ENCODE measurements at regions not wholly inside any gene's neighbourhood (a gene's known extent, or its start where the extent isn't known, plus 50 kb on each side); places are given as distances from the start of the nearest gene placed in this dataset.

- Histone ChIP-seq H4K20me1 (ENCODE audit: insufficient read depth) (no peaks in the 10 kb centered on the region), H3K4me3 (ENCODE audit: low read length) (no peak overlapping the region), H3K4me2 (ENCODE audit: low read length) (no peak overlapping the region), H3K27ac (ENCODE audit: low read length) (no peak overlapping the region), H3K27me3 (ENCODE audit: insufficient read depth, low read depth, low read length) (no peaks in the 10 kb centered on the region), H3F3A (ENCODE audit: insufficient read depth, low read length, poor library complexity, severe bottlenecking) (no peaks in the 10 kb centered on the region), H2AFZ (ENCODE audit: low read depth, low read length) (no peak overlapping the region), H3K9me3 (ENCODE audit: low read length) (no peaks in the 10 kb centered on the region), H3K36me3 (ENCODE audit: insufficient read depth, low read length) (no peaks in the 10 kb centered on the region), H3K79me2 (replicated peaks; ENCODE audit: insufficient read depth, low read length) (no peaks in the 10 kb centered on the region), H3K9ac (ENCODE audit: low read length) (no peak overlapping the region), H3K9me2 (ENCODE audit: insufficient read depth, low read length) (no peaks in the 10 kb centered on the region)
- TF ChIP-seq, protein P1, sequence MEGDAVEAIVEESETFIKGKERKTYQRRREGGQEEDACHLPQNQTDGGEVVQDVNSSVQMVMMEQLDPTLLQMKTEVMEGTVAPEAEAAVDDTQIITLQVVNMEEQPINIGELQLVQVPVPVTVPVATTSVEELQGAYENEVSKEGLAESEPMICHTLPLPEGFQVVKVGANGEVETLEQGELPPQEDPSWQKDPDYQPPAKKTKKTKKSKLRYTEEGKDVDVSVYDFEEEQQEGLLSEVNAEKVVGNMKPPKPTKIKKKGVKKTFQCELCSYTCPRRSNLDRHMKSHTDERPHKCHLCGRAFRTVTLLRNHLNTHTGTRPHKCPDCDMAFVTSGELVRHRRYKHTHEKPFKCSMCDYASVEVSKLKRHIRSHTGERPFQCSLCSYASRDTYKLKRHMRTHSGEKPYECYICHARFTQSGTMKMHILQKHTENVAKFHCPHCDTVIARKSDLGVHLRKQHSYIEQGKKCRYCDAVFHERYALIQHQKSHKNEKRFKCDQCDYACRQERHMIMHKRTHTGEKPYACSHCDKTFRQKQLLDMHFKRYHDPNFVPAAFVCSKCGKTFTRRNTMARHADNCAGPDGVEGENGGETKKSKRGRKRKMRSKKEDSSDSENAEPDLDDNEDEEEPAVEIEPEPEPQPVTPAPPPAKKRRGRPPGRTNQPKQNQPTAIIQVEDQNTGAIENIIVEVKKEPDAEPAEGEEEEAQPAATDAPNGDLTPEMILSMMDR (IDR thresholded peaks at IDR 0.05; ENCODE audit: poor library complexity, severe bottlenecking), result no peak
- TF ChIP-seq POLR2AphosphoS5 (IDR thresholded peaks at IDR 0.05), result no peak
- TF ChIP-seq RAD21 (conservative IDR thresholded peaks at IDR 0.05), result no peak
- TF ChIP-seq MXI1 (conservative IDR thresholded peaks at IDR 0.05; ENCODE audit: poor library complexity, severe bottlenecking), result no peak
These were observed 138.7 kb upstream of the SORCS1 start for GRCh38 chr10:107303203-107303602.

GRCh38 chr10:107299606-107300005 lies 135.1 kb upstream of the SORCS1 start:
- H3K27me3 ChIP-seq (ENCODE audit: insufficient read depth, low read depth, low read length), result no peaks in the 10 kb centered on the region
- H3K4me3 ChIP-seq (ENCODE audit: low read length), result no peak overlapping the region
- H3K27ac ChIP-seq (ENCODE audit: low read length), result no peak overlapping the region
- TF ChIP-seq EP300 (conservative IDR thresholded peaks at IDR 0.05; ENCODE audit: poor library complexity, severe bottlenecking) (no peak), POLR2AphosphoS5 (IDR thresholded peaks at IDR 0.05) (no peak), MXI1 (conservative IDR thresholded peaks at IDR 0.05; ENCODE audit: poor library complexity, severe bottlenecking) (no peak), TAF1 (IDR thresholded peaks at IDR 0.05; ENCODE audit: low read depth) (no peak), EZH2 (IDR thresholded peaks at IDR 0.05; ENCODE audit: borderline replicate concordance, insufficient read depth, low read length, poor library complexity, severe bottlenecking) (no peak), REST (IDR thresholded peaks at IDR 0.05; ENCODE audit: borderline replicate concordance) (no peak), SMC3 (conservative IDR thresholded peaks at IDR 0.05; ENCODE audit: poor library complexity) (no peak), RAD21 (conservative IDR thresholded peaks at IDR 0.05) (no peak)
- TF ChIP-seq, protein P1 (IDR thresholded peaks at IDR 0.05; ENCODE audit: poor library complexity, severe bottlenecking), result no peak
- no peaks in the 10 kb centered on the region for H3K9me2 ChIP-seq (ENCODE audit: insufficient read depth, low read length)
- H3K36me3 ChIP-seq (ENCODE audit: insufficient read depth, low read length), result no peaks in the 10 kb centered on the region
- no peak overlapping the region for H3K4me2 ChIP-seq (ENCODE audit: low read length)
- no peak overlapping the region for H2AFZ ChIP-seq (ENCODE audit: low read depth, low read length)
- no peaks in the 10 kb centered on the region for H3F3A ChIP-seq (ENCODE audit: insufficient read depth, low read length, poor library complexity, severe bottlenecking)
- no peaks in the 10 kb centered on the region for H3K79me2 ChIP-seq (replicated peaks; ENCODE audit: insufficient read depth, low read length)
- no peak overlapping the region for H3K9ac ChIP-seq (ENCODE audit: low read length)
- no peaks in the 10 kb centered on the region for H4K20me1 ChIP-seq (ENCODE audit: insufficient read depth)
- no peaks in the 10 kb centered on the region for H3K9me3 ChIP-seq (ENCODE audit: low read length)
